ENCODE measurements at regions not wholly inside any gene's neighbourhood (a gene's known extent, or its start where the extent isn't known, plus 50 kb on each side); places are given as distances from the start of the nearest gene placed in this dataset.
A peak's percentile ranks its signal among the peaks of the same experiment; 100 is the strongest.

DNA sequence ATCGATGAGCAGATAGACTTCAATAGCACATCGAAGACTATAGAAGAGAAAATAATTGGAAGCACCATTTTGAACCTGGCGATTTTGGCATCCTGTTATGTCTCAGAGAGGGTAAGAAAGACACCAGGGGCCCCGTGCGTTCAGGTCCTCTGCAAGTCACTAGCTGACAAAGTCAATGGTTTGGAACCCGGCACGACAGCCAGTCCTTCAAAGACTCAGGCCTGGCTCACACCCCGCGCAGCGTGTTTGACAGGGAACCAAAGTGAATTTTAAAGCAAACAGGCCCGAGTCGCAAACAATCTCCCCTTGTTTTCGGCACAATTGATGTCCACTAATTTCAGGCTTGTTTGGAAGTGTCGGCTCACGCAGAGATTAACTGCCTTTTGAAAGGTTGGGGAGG is 716.6 kb downstream of the BRD1 start:
- H3K4me3 Mint-ChIP-seq, result no peak overlapping the region
- H3K36me3 Mint-ChIP-seq (ENCODE audit: low read depth), result no peaks in the 10 kb centered on the region
- no peak overlapping the region for H3K27ac Mint-ChIP-seq (ENCODE audit: unreplicated experiment)
- no peaks in the 10 kb centered on the region for H3K9me3 Mint-ChIP-seq
- TF ChIP-seq, protein P1, sequence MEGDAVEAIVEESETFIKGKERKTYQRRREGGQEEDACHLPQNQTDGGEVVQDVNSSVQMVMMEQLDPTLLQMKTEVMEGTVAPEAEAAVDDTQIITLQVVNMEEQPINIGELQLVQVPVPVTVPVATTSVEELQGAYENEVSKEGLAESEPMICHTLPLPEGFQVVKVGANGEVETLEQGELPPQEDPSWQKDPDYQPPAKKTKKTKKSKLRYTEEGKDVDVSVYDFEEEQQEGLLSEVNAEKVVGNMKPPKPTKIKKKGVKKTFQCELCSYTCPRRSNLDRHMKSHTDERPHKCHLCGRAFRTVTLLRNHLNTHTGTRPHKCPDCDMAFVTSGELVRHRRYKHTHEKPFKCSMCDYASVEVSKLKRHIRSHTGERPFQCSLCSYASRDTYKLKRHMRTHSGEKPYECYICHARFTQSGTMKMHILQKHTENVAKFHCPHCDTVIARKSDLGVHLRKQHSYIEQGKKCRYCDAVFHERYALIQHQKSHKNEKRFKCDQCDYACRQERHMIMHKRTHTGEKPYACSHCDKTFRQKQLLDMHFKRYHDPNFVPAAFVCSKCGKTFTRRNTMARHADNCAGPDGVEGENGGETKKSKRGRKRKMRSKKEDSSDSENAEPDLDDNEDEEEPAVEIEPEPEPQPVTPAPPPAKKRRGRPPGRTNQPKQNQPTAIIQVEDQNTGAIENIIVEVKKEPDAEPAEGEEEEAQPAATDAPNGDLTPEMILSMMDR (conservative IDR thresholded peaks at IDR 0.05), result no peak
- peaks cover 9% of the 10 kb centered on the region for H3K4me1 Mint-ChIP-seq
- no peak for DNase-seq (ENCODE audit: low read depth, low spot score)
- peaks cover 9% of the 10 kb centered on the region for H3K27me3 Mint-ChIP-seq (ENCODE audit: low read depth)

DNA sequence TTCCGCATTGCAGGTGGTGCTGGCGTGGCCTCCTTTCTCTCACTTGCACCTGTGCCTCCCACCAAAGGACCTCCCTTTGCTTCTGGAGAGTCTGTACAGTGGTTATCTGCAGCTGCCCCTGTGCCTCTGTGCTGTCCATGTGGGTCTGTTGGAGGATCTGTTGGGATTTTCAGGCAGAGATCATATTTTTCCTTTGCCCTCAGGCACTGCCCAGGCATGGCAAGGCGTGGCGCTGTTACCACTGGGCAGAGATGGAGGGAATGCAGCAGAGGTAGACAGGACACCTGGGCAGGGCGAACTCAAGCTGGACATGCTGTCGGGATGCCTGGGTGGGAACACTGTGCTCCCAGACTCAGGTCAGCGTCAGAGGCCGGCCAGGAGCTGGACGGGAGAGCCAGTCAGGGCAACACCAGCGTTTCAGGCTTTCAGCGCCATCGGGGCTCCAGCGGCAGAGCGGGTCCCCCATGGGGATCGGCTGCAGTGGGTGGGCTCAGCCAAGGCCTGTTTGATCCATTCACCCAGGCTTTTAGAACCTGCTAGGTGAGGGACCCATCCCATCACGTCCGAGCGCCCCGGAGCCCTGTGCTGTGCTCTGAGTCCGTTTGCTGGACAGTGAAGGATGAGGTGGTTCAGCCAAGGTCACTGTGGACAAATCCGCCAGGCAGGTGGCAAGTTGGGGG is 718.9 kb downstream of the BRD1 start:
- TF ChIP-seq, protein P1 (conservative IDR thresholded peaks at IDR 0.05), result no peak
- Mint-ChIP-seq H3K27ac (ENCODE audit: unreplicated experiment) (no peak overlapping the region), H3K36me3 (ENCODE audit: low read depth) (no peaks in the 10 kb centered on the region), H3K27me3 (ENCODE audit: low read depth) (peaks cover 9% of the 10 kb centered on the region), H3K9me3 (no peaks in the 10 kb centered on the region), H3K4me3 (no peak overlapping the region), H3K4me1 (peaks cover 9% of the 10 kb centered on the region)
- no peak for DNase-seq (ENCODE audit: low read depth, low spot score)

DNA sequence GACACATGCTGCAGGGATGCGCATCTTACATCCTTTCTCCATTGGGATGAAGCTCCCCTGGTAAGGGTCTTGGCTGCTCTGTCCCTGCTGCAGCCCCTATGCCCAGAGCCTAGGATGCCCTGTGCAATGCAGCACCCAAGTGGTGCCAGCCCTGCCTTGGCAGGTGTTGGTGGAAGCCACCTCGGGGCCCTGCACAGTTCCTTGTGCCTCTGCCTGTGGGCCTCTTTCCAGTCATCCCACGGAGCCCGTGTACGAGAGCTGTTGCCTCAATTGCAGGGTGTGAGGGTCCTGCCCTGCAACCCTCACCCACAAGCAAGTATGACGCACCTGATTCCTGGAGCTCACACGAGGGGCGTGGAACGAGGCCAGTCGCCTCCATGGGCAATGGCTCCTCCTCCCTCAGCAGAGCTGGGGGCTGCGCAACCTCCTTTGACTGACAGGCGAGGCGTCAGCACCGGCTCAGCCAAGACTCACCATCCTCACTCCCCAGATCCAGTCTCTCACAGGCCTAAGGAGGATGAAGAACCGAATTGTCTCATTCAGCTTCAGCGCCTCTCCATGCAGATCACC is 719.6 kb downstream of the BRD1 start:
- TF ChIP-seq, protein P1 (conservative IDR thresholded peaks at IDR 0.05), result no peak
- no peak overlapping the region for H3K27ac Mint-ChIP-seq (ENCODE audit: unreplicated experiment)

DNA sequence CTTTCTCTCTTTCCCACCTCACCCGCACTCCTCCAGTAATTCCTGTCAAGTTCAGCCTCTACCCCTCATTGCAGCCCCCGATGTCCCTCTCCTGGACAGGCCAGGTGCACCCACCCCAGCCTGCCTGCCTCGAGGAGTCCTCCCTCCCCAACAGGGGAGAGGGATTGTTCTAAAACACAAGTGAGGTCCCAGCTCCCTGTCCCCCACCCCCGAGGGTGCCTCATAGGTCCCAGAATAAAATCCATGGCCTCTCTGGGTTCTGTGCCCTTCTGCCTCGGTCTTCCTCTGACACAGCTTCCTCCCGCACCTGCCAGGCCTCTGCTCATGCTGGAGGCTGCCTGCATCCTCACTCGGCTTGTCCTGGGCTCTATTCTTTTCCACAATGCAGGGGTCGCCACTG is 720.1 kb downstream of the BRD1 start:
- peak overlapping the region; percentile 75 for H3K27ac Mint-ChIP-seq (ENCODE audit: unreplicated experiment)

More for the DNA sequence above, 719.6 kb downstream of the BRD1 start:
- no peaks in the 10 kb centered on the region for H3K36me3 Mint-ChIP-seq (ENCODE audit: low read depth)
- H3K27me3 Mint-ChIP-seq (ENCODE audit: low read depth), result peaks cover 9% of the 10 kb centered on the region
- H3K9me3 Mint-ChIP-seq, result no peaks in the 10 kb centered on the region
- H3K4me3 Mint-ChIP-seq, result no peak overlapping the region
- peaks cover 14% of the 10 kb centered on the region for H3K4me1 Mint-ChIP-seq
- DNase-seq (ENCODE audit: low read depth, low spot score), result no peak

DNA sequence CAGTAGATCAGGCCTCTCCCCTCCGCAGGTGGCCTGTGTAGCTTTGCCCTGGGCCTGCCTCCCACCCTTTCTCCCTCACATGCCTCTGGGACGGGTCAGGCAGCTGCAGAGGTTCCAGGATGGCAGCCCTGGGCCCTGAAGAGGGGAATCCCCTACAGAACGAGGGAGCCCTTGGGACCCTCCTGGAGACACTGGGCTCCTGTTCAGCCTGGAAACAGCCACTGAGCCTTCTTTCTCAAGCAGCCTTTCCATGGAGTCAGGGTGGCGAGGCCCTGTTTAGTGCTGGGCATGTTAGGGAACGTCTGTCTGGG is 720.9 kb downstream of the BRD1 start:
- Mint-ChIP-seq H3K27ac (ENCODE audit: unreplicated experiment) (no peak overlapping the region), H3K4me1 (peaks cover 14% of the 10 kb centered on the region), H3K27me3 (ENCODE audit: low read depth) (peaks cover 9% of the 10 kb centered on the region), H3K9me3 (no peaks in the 10 kb centered on the region), H3K36me3 (ENCODE audit: low read depth) (no peaks in the 10 kb centered on the region), H3K4me3 (no peak overlapping the region)
- no peak for DNase-seq (ENCODE audit: low read depth, low spot score)
- TF ChIP-seq, protein P1 (conservative IDR thresholded peaks at IDR 0.05), result no peak

More for the DNA sequence above, 720.1 kb downstream of the BRD1 start:
- DNase-seq (ENCODE audit: low read depth, low spot score), result no peak
- TF ChIP-seq, protein P1 (conservative IDR thresholded peaks at IDR 0.05), result no peak
- Mint-ChIP-seq H3K4me3 (no peak overlapping the region), H3K4me1 (peaks cover 14% of the 10 kb centered on the region), H3K9me3 (no peaks in the 10 kb centered on the region), H3K27me3 (ENCODE audit: low read depth) (peaks cover 9% of the 10 kb centered on the region), H3K36me3 (ENCODE audit: low read depth) (no peaks in the 10 kb centered on the region)

Measured in neural crest cell (in vitro differentiated cells).